HG02571 (cell line): ENCODE measurements at regions not wholly inside any gene's neighbourhood (a gene's known extent, or its start where the extent isn't known, plus 50 kb on each side); places are given as distances from the start of the nearest gene placed in this dataset.
"Not testable (repeated sequence)": the region's sequence is repeated elsewhere in the genome, so short reads cannot be mapped to it uniquely, and the experiment has no call there.

Experiments used
- ATAC-seq: cut with Tn5 transposase; IDR thresholded peaks from one replicate; pipeline ENCODE4 v1.9.1; 2021; ENCODE audit warnings: mild to moderate bottlenecking, moderate library complexity; ENCODE audit not compliant: unreplicated experiment

DNA sequence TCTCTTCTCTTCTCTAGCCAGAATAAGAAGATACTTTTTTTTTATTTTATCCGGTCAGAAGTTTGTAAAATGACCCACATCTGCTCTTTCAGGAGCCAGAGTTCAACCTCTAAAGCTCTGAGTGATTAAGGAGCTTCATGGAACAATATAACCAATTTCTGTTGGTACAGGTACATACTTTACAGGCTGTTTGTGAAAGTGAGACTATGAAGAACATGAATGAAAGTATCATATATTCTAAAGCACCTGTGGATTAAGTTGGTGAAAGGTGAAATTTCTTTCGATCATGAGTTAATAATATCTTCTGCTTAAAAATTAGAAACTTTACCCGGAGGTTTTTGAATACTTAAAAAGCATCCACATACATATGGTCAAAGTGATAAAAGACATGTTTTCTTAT, 65.2 kb downstream of the DMRT2 start:
- no peak for ATAC-seq

DNA sequence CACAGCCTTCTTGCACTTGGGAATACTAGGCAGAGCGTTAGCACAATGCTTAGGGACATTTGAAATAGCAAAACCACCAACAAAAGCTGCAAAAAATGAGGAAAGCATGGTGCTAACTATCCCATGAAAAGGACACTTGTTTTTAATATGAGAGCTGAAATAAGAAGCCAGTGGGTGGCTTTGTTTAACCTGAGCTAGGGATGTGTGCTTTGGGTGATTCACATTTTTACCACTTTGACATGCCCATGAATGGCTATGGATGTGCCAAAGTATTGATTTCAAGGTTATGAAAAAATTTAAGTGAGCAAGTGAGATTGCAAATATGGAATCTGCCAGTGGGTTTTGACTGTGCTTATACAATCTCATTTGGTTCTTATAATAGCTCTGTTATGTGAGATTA, 67.3 kb downstream of the DMRT2 start:
- ATAC-seq = no peak

- ATAC-seq = no peak
Measured at GRCh38 chr9:1120500-1121165, 70.5 kb downstream of the DMRT2 start.

GRCh38 chr9:1125741-1126140, 75.6 kb downstream of the DMRT2 start:
- no peak for ATAC-seq

DNA sequence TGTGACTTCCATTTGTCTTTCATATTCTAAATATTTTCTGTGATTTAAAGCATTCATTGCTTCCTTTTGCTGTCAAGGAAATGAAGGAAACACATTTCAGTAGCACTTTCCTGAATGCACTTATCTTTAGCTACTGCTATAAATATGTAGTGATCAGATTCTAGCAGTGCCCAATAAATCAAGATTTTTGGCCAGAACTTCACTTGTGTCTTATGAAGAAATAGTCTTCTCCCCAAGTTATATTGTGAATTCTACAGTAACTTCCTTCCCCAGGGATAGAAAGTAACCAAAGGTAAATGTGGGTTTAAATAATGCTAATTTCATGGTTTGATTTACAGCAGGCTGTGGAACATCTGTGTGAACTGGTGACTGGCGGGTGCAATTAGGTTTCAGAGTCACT, 77.9 kb downstream of the DMRT2 start:
- no peak for ATAC-seq

GRCh38 chr9:1129382-1129781, 79.2 kb downstream of the DMRT2 start:
- no peak for ATAC-seq

- no peak for ATAC-seq
Measured at GRCh38 chr9:1140057-1140456, 89.9 kb downstream of the DMRT2 start.

DNA sequence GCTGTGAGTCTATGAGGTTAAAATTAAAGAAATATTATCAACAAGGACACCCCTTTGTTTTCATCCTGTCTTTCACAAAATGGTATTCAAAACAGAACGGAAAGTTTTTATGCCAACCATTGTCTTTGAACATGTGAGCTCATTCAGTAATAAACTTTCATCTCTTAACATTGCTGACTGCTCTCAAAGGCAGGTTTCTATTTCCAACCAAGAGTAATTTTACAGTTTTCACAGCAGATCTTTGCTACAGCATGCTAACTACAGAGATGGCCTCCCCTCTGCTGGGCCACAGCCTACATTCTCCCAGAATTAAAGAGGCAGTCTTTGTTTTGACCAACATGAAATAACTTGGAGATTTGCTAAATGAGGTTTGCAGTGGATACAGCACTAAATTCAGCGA, 101.5 kb downstream of the DMRT2 start:
- no peak for ATAC-seq

- ATAC-seq = no peak
Measured at GRCh38 chr9:1152171-1152570, 102.0 kb downstream of the DMRT2 start.

DNA sequence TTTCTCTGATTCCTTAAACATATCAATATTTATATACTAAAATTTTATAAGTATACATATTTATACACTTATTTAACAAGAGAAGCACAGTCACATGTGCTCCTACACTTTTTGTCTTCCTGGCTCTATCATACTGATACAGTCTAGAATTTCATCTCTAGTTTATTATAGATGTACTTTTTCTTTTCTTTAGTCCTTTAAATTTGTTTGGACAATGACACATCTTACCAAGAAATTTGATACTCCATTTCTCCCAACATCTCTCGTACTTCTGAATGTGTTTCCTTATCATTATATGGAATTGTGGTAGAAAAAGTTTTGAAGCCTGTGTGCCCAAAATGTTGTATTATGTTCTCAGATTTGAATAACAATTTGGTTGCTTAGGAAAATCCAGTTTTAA, 104.6 kb downstream of the DMRT2 start:
- ATAC-seq = no peak

- no peak for ATAC-seq
Measured at GRCh38 chr9:1155602-1156001, 105.4 kb downstream of the DMRT2 start.

DNA sequence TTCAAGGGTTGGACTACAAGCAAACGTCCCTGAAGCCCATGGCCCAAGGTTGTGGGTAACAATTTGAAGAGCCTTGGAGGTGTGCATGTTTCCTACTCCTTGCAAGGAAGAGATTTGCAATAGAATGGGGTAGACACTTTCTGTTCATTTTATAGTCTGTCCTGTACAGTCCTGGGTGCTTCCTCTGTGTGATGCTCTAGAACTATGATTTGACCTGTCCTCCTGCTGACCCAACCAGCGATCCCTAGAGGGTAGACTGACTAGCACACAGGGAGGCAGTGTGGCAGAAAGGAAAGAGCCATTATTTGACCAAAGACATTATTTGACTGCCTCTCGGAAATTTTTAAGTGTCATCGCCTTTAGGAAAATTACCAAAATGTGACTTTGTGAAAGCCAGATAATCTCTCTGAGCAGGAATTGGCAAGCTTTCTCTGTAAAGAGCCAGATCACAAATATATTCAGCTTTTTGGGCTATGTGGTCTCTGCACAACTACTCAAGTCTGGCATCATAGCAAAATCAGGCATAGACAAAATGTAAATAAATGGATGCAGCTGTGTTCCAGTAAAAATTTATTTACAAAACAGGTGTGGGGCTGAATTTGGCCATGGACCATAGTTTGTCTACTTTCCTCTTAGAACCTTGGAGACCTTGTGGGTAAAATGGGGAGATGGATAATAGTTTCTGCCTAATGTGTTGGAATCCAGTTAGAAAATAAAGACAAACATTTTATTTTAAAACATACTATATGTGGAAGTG, 106.8 kb downstream of the DMRT2 start:
- no peak for ATAC-seq

GRCh38 chr9:1157836-1158235, 107.7 kb downstream of the DMRT2 start:
- ATAC-seq = no peak

DNA sequence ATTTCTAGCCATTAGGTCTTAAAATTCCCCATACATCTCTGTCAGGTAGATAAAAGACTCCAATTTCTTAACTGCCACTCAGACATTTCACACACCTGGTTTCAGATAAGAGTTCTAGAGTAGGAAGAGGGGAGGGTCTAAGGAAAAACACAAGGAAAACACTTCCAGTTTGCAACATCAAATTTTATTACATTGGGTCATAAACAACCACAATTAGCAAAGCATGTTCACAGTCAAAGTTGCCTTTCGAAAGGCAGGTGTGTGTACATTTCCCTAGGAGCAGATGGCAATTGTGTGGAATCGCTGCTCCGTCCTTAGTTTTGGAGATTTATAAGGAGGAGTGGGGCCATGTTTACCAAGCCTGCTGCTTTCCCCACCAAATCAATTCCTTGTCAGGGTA, 120.8 kb downstream of the DMRT2 start:
- no peak for ATAC-seq

GRCh38 chr9:1171546-1171945, 121.4 kb downstream of the DMRT2 start:
- no peak for ATAC-seq

- no peak for ATAC-seq
Measured at GRCh38 chr9:1173211-1173610, 123.1 kb downstream of the DMRT2 start.

GRCh38 chr9:1173993-1174392, 123.8 kb downstream of the DMRT2 start:
- ATAC-seq = no peak

- no peak for ATAC-seq
Measured at GRCh38 chr9:1179366-1179765, 129.2 kb downstream of the DMRT2 start.

DNA sequence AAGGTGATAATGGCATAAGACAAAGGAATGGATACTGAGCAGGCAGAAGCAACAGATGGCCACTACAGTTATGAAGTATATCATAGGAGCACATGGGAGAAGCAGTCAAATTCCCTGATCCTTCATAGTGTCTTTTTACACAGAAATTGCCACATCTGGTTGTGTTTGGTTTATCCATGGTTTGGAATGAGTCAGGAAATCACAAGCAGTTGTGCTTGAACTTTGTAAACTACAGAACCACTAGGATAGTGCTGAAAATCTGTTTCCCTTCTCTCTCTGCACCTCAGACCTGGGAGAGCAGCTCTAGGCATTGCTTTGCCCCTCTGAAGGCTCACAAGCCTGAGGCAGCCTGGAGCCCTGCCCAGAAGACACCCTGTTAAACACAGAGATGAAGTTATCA, 134.0 kb downstream of the DMRT2 start:
- ATAC-seq = no peak

DNA sequence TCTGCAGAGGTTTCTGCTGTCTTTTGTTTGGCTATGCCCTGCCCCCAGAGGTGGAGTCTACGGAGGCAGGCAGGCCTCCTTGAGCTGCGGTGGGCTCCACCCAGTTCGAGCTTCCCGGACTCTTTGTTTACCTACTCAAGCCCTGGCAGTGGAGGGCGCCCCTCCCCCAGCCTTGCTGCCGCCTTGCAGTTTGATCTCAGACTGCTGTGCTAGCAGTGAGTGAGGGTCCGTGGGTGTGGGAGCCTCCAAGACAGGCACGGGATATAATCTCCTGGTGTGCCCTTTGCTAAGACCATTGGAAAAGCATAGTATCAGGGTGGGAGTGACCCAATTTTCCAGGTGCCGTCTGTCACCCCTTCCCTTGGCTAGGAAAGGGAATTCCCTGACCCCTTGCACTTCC, 137.0 kb downstream of the DMRT2 start:
- not testable (repeated sequence) for ATAC-seq

DNA sequence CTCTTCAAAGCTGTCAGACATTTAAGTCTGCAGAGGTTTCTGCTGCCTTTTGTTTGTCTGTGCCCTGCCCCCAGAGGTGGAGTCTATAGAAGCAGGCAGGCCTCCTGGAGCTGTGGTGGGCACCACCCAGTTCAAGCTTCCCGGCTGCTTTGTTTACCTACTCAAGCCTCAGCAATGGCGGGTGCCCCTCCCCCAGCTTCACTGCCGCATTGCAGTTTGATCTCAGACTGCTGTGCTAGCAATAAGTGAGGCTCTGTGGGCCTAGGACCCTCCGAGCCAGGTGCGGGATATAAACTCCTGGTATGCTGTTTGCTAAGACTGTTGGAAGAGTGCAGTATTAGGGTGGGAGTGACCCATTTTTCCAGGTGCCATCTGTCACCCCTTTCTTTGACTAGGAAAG, 145.5 kb downstream of the DMRT2 start:
- ATAC-seq = not testable (repeated sequence)

DNA sequence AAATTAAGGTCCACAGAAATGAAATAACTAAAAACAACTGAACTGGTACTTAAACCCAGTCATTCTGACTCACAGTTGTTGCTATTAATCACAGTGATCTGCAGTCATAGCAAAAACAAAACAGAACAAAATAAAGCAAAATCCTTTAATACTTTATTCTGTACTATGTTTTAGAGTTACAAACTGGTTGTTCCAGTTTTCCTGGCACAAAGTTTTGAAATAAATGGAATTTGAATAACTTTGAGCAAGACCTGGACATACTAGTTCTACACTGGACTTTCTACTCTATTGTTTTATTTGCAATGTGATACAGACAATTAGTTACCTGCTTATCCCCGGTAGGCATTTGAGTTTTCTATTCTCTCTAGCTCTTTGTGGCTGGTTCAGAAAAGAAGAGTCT, 147.9 kb downstream of the DMRT2 start:
- no peak for ATAC-seq

DNA sequence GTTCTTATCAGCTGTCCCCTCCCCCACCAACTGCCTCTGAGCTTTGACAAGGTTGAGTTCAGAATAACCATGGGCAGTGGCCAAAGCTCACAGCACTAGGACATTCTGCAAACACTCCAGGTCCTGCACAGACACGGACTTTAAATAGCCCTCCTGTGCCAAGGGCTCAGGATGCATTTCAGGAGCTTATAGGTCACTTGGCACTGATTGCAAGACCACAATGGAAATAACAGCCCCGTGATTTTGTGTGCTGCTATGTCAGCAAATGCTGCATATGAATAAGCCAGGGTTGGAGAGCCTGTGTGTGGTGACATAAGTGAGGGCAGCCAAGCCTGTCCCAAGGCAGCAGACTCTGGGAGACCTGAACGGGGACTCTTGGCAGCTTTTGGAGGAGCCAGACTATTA, 150.7 kb downstream of the DMRT2 start:
- ATAC-seq = no peak
